SH-SY5Y (cell line): ENCODE measurements at regions not wholly inside any gene's neighbourhood (a gene's known extent, or its start where the extent isn't known, plus 50 kb on each side); places are given as distances from the start of the nearest gene placed in this dataset.

Source experiments
- GATA2 ChIP-seq: IDR thresholded peaks from 2 replicates; pipeline ENCODE4 v1.6.1; 2011; ENCODE audit warnings: mild to moderate bottlenecking, low read depth, low read length
- GATA3 ChIP-seq: IDR thresholded peaks from 2 replicates; pipeline ENCODE4 v1.6.1; 2011; ENCODE audit warnings: low read depth, mild to moderate bottlenecking, low read length, moderate library complexity

DNA sequence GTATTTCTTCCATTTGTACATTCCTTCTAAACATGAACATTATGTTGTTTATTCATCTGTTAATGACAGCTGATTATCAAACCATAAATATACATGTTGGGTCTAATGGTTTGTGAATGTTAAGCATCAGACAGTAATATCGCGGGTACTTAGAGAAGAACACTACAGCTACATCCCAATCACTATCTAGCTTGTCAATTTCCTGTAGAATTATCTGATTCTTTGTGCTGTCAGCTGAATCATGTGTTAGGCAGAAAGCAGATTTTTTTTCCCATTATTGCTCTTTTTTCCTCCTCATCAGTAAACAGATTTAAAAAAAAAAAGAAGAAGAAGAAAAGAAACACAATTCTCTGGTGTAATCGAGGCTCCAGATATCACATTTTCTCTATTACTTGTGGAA lies 183.6 kb upstream of the CTBP2 start:
- TF ChIP-seq GATA2 (no peak), GATA3 (no peak)
